HepG2 (cell line): ENCODE measurements at regions not wholly inside any gene's neighbourhood (a gene's known extent, or its start where the extent isn't known, plus 50 kb on each side); places are given as distances from the start of the nearest gene placed in this dataset.

Source experiments
- ATAC-seq: fragments of 200-7000 bp; cut with Tn5 transposase; 3 replicates; pipeline ENCODE4 v1.9.1; 2020; ENCODE audit warnings: mild to moderate bottlenecking, moderate library complexity
- BruUV-seq: library from RNA; stranded (reverse); fragments of 400-500 nt; replicated peaks from 2 replicates; lab custom pipeline; 2021; lab: Mats Ljungman, UMichigan
- CTCF ChIA-PET: fragments of 300-600 bp; formaldehyde crosslinking; extraction: SDS; loops from one replicate; lab custom pipeline; 2021; ENCODE audit warnings: low total read pairs, inconsistent platforms, low intra/inter-chr PET ratio; lab: Yijun Ruan, JAX
- POLR2A ChIA-PET: fragments of 350-600 bp; sonication (Branson Sonifier 250); formaldehyde crosslinking; loops from one replicate; lab custom pipeline; 2020; ENCODE audit warnings: antibody characterized with exemption, inconsistent platforms; lab: Yijun Ruan, JAX
- DNase-seq: peaks from one replicate; pipeline ENCODE4 v3.0.0-alpha.2; 2015; ENCODE audit warnings: low spot score
- FAIRE-seq: peaks from 3 replicates; lab custom pipeline; 2011; peaks lifted over from hg19 to GRCh38; lab: Jason Lieb, UNC
- H2AFZ ChIP-seq: one replicate; pipeline ENCODE4 v1.6.1; 2011; ENCODE audit warnings: low read length, inconsistent platforms
- H3K27ac ChIP-seq: fragments of 300-600 bp; 3 replicates; pipeline ENCODE4 v1.8.0; 2011; ENCODE audit warnings: mixed run types, mild to moderate bottlenecking, mixed read lengths, low read length, inconsistent platforms; ENCODE audit not compliant: insufficient read depth; ENCODE audit errors: extremely low read length
- H3K27me3 ChIP-seq, 2 experiments: fragments of 200-600 bp in 1 of 2; 2 replicates in 1 of 2; 3 replicates in 1 of 2; pipeline versions ENCODE4 v1.6.0 to v1.8.0; 2011; ENCODE audit warnings: low read length in 2 of 2, mild to moderate bottlenecking in 2 of 2, moderate library complexity in 2 of 2, inconsistent platforms in 1 of 2; ENCODE audit not compliant: insufficient read depth in 2 of 2, control insufficient read depth in 1 of 2
- H3K36me3 ChIP-seq, 2 experiments: fragments of 200-600 bp in 1 of 2; replicated peaks in 1 of 2; 2 replicates in 1 of 2; 3 replicates in 1 of 2; pipeline versions ENCODE4 v1.5.1 to v1.8.0; 2011; ENCODE audit warnings: low read length in 2 of 2, inconsistent platforms in 1 of 2; ENCODE audit not compliant: insufficient read depth in 2 of 2, control insufficient read depth in 1 of 2
- H3K4me1 ChIP-seq: 2 replicates; pipeline ENCODE4 v1.5.1; 2012; ENCODE audit warnings: low read length, inconsistent platforms; ENCODE audit not compliant: insufficient read depth
- H3K4me2 ChIP-seq: 2 replicates; pipeline ENCODE4 v1.6.0; 2011; ENCODE audit warnings: low read depth, low read length, inconsistent platforms
- H3K4me3 ChIP-seq, 3 experiments: fragments of 200-600 bp in 1 of 3; sonication (generic), shearing (Covaris generic) in 1 of 3; replicated peaks in 1 of 3; 2 replicates each; pipeline ENCODE4 v1.5.1; 2011 to 2016; ENCODE audit warnings: low read length in 3 of 3, inconsistent platforms in 2 of 3, low read depth in 2 of 3, mild to moderate bottlenecking in 2 of 3, control low read depth in 1 of 3, mixed read lengths in 1 of 3; ENCODE audit not compliant: insufficient read depth in 1 of 3
- H3K79me2 ChIP-seq: one replicate; pipeline ENCODE4 v1.6.1; 2011; ENCODE audit warnings: low read length, inconsistent platforms; ENCODE audit not compliant: insufficient read depth
- H3K9ac ChIP-seq: 2 replicates; pipeline ENCODE4 v1.6.0; 2011; ENCODE audit warnings: mild to moderate bottlenecking, low read depth, low read length, inconsistent platforms; ENCODE audit not compliant: insufficient read depth
- H3K9me3 ChIP-seq: 2 replicates; pipeline ENCODE4 v1.5.1; 2012; ENCODE audit warnings: mild to moderate bottlenecking, low read length
- H4K20me1 ChIP-seq: 2 replicates; pipeline ENCODE4 v1.6.0; 2011; ENCODE audit warnings: inconsistent platforms, mild to moderate bottlenecking, low read length, moderate library complexity; ENCODE audit not compliant: insufficient read depth
- CBX1 ChIP-seq: IDR thresholded peaks from one replicate; pipeline ENCODE4 v1.6.1; 2016; ENCODE audit warnings: antibody characterized with exemption, low read depth
- CBX2 ChIP-seq, 2 experiments: fragments of 200-600 bp in 1 of 2; sonication (generic); formaldehyde crosslinking in 1 of 2; IDR thresholded peaks; 2 replicates each; pipeline versions ENCODE4 v1.7.0 to v1.8.1; 2018 to 2022; ENCODE audit warnings: low read depth in 2 of 2, low read length in 1 of 2, mild to moderate bottlenecking in 1 of 2, missing genetic modification reagents in 1 of 2
- FLYWCH1 ChIP-seq: sonication (generic); formaldehyde crosslinking; IDR thresholded peaks from 2 replicates; pipeline ENCODE4 v1.8.1; 2023; ENCODE audit warnings: mild to moderate bottlenecking, missing genetic modification reagents
- GATAD2A ChIP-seq: IDR thresholded peaks from 2 replicates; pipeline ENCODE4 v1.6.1; 2016
- NCOA5 ChIP-seq: sonication (generic); formaldehyde crosslinking; IDR thresholded peaks from 2 replicates; pipeline ENCODE4 v1.4.0; 2020; ENCODE audit warnings: missing genetic modification reagents
- PCBP2 ChIP-seq: fragments of 200-400 bp; formaldehyde crosslinking; optimal IDR thresholded peaks from 2 replicates; pipeline ENCODE3; 2018; ENCODE audit warnings: low read length, low read depth; ENCODE audit not compliant: poor library complexity, severe bottlenecking
- RARA ChIP-seq: IDR thresholded peaks from 2 replicates; pipeline ENCODE4 v1.6.1; 2016; ENCODE audit warnings: missing genetic modification reagents, missing compliant biosample characterization
- TMF1 ChIP-seq: sonication (generic); formaldehyde crosslinking; IDR thresholded peaks from 2 replicates; pipeline ENCODE4 v1.8.1; 2022; ENCODE audit warnings: low read depth, missing genetic modification reagents
- ZNF232 ChIP-seq: sonication (generic); formaldehyde crosslinking; IDR thresholded peaks from 2 replicates; pipeline ENCODE4 v1.4.0; 2020; ENCODE audit warnings: missing genetic modification reagents, borderline replicate concordance
- ZNF383 ChIP-seq: sonication (generic); formaldehyde crosslinking; IDR thresholded peaks from 2 replicates; pipeline ENCODE4 v1.4.0; 2020; ENCODE audit warnings: missing genetic modification reagents, mild to moderate bottlenecking, borderline replicate concordance
- ZNF569 ChIP-seq: sonication (generic); formaldehyde crosslinking; IDR thresholded peaks from 2 replicates; pipeline ENCODE4 v1.5.0; 2020; ENCODE audit warnings: mild to moderate bottlenecking, missing genetic modification reagents, moderate library complexity, borderline replicate concordance
- ZNF614 ChIP-seq: IDR thresholded peaks from 2 replicates; pipeline ENCODE4 v1.6.1; 2018; ENCODE audit warnings: missing biosample characterization, missing genetic modification reagents, inconsistent platforms, borderline replicate concordance
- ZNF619 ChIP-seq: sonication (generic); formaldehyde crosslinking; IDR thresholded peaks from 2 replicates; pipeline ENCODE4 v1.4.0; 2020; ENCODE audit warnings: mild to moderate bottlenecking, missing genetic modification reagents
- ZNF775 ChIP-seq: sonication (generic); formaldehyde crosslinking; IDR thresholded peaks from 2 replicates; pipeline ENCODE4 v1.4.0; 2020; ENCODE audit warnings: missing genetic modification reagents, mild to moderate bottlenecking, moderate library complexity, borderline replicate concordance
- WGBS: methylation state at CpG from one replicate; pipeline ENCODE4 v1.1.6; 2017; ENCODE audit warnings: low lambda C conversion rate; 5-methylcytosine and 5-hydroxymethylcytosine counted together
- in situ Hi-C: cut with HindIII; loops from 2 replicates; pipeline ENCODE4 v1.10.0; 2017; ENCODE audit warnings: low pct_unique_long_range_greater_than_20kb; ENCODE audit not compliant: extremely low pct_ligation_motif_present
- intact Hi-C: fragments of 100-400 bp; cut with micrococcal nuclease; formaldehyde crosslinking; loops from one replicate; pipeline ENCODE4 v1.10.0; 2022; ENCODE audit not compliant: unreplicated experiment
- TF ChIP-seq, protein P1 (sequence below): sonication (generic); formaldehyde crosslinking; conservative IDR thresholded peaks from 2 replicates; pipeline ENCODE4 v1.4.0; 2020; ENCODE audit warnings: missing genetic modification reagents
- TF ChIP-seq, protein P2 (sequence below): sonication (generic); formaldehyde crosslinking; conservative IDR thresholded peaks from 2 replicates; pipeline ENCODE4 v1.8.0; 2022; ENCODE audit warnings: low read depth, missing genetic modification reagents
- TF ChIP-seq, protein P3 (sequence below): sonication (generic); formaldehyde crosslinking; IDR thresholded peaks from 2 replicates; pipeline ENCODE4 v1.5.1; 2020; ENCODE audit warnings: missing genetic modification reagents, mild to moderate bottlenecking, borderline replicate concordance

DNA sequence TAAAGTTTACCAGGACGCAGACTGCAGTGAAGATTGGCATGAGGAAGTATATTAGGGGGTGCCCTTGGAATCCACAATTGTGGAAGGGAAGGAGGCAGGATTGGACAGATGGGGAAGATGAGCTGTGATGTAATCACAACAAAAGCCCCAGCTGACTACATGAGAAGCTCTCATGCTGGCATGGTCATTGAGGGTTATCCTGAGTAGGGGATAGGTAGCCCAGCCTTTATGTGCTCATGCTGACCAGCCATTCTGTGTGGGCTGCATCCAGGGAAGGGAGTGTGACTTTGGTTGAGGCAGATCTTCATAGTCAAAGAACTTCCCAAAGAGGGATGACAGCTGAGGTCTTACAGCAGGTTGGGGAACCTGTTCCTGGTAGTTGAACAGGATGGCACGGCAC lies 52.0 kb upstream of the RANBP6 start:
- WGBS, result 0% methylated on average over 2 of the region's 2 CpGs
- TF ChIP-seq ZNF569 (CRISPR knock-in tag) (no peak), CBX1 (no peak), ZNF775 (CRISPR knock-in tag) (no peak), TMF1 (no peak), RARA (CRISPR knock-in tag) (no peak), ZNF232 (no peak), GATAD2A (CRISPR knock-in tag) (no peak), ZNF614 (no peak), ZNF619 (CRISPR knock-in tag) (no peak), PCBP2 (no peak), CBX2 (IDR thresholded peaks at IDR 0.05; ENCODE audit: low read depth, low read length) (no peak), CBX2 (CRISPR knock-in tag; IDR thresholded peaks at IDR 0.05; ENCODE audit: low read depth) (no peak), FLYWCH1 (CRISPR knock-in tag) (no peak), ZNF383 (CRISPR knock-in tag) (no peak), NCOA5 (CRISPR knock-in tag) (no peak)
- TF ChIP-seq, protein P1, sequence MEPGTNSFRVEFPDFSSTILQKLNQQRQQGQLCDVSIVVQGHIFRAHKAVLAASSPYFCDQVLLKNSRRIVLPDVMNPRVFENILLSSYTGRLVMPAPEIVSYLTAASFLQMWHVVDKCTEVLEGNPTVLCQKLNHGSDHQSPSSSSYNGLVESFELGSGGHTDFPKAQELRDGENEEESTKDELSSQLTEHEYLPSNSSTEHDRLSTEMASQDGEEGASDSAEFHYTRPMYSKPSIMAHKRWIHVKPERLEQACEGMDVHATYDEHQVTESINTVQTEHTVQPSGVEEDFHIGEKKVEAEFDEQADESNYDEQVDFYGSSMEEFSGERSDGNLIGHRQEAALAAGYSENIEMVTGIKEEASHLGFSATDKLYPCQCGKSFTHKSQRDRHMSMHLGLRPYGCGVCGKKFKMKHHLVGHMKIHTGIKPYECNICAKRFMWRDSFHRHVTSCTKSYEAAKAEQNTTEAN (CRISPR knock-in tag), result no peak
- TF ChIP-seq, protein P2, sequence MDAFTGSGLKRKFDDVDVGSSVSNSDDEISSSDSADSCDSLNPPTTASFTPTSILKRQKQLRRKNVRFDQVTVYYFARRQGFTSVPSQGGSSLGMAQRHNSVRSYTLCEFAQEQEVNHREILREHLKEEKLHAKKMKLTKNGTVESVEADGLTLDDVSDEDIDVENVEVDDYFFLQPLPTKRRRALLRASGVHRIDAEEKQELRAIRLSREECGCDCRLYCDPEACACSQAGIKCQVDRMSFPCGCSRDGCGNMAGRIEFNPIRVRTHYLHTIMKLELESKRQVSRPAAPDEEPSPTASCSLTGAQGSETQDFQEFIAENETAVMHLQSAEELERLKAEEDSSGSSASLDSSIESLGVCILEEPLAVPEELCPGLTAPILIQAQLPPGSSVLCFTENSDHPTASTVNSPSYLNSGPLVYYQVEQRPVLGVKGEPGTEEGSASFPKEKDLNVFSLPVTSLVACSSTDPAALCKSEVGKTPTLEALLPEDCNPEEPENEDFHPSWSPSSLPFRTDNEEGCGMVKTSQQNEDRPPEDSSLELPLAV (CRISPR knock-in tag), result no peak
- TF ChIP-seq, protein P3, sequence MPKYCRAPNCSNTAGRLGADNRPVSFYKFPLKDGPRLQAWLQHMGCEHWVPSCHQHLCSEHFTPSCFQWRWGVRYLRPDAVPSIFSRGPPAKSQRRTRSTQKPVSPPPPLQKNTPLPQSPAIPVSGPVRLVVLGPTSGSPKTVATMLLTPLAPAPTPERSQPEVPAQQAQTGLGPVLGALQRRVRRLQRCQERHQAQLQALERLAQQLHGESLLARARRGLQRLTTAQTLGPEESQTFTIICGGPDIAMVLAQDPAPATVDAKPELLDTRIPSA, result no peak
- Histone ChIP-seq H3K79me2 (no peaks in the 10 kb centered on the region), H3K4me1 (peaks cover 2% of the 10 kb centered on the region), H2AFZ (no peak overlapping the region), H3K9me3 (0 out of 2 replicates have a peak, but pooled peaks cover 5% of the 10 kb centered on the region), H3K27ac (no peak overlapping the region), H3K9ac (no peak overlapping the region), H3K4me2 (no peak overlapping the region), H3K4me3 (no peak overlapping the region), H3K36me3 (no peaks in the 10 kb centered on the region), H3K27me3 (no peaks in the 10 kb centered on the region), H4K20me1 (no peaks in the 10 kb centered on the region)
- ChIA-PET POLR2A (no interaction called here), CTCF (no interaction called here)
- ATAC-seq (no peak), DNase-seq (no peak), FAIRE-seq (no peak)
- in situ Hi-C loops (no loop called here), intact Hi-C loops (no loop called here)
- BruUV-seq, result no TSS peak
